ENCODE measurements at regions not wholly inside any gene's neighbourhood (a gene's known extent, or its start where the extent isn't known, plus 50 kb on each side); places are given as distances from the start of the nearest gene placed in this dataset.

DNA sequence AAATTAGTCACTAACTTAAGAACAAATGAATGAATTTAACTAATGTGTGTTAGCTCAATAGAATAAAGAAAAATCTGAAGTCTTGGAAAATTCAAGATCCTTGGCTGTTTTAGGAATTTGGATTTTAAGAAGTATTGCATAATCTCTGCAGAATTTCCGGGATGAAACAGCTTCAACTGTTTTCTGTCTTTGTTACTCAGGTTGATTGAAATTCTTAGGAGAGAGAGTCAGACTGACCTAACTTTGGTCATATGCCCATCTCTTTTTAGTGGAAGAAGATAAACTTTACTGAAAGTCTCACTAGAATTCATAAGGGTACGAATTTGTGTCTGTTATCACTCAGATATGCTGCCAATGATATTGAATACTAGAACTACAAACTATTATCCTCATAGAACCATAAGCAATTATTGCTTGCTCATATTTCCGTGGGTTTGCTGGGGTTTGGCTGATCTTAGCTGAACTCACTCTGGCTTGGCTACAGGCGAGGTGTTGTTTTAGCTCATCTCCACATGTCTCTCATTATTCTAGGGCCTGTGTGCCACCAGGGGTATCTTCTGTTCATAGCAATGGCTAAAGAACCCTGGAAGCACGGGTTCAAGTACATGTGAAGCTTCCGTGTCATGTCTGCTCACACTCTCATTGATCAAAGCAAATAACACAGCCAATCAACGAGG, 257.4 kb upstream of the NOVA1 start:
- no peak for DNase-seq (ENCODE audit: low read depth)

DNA sequence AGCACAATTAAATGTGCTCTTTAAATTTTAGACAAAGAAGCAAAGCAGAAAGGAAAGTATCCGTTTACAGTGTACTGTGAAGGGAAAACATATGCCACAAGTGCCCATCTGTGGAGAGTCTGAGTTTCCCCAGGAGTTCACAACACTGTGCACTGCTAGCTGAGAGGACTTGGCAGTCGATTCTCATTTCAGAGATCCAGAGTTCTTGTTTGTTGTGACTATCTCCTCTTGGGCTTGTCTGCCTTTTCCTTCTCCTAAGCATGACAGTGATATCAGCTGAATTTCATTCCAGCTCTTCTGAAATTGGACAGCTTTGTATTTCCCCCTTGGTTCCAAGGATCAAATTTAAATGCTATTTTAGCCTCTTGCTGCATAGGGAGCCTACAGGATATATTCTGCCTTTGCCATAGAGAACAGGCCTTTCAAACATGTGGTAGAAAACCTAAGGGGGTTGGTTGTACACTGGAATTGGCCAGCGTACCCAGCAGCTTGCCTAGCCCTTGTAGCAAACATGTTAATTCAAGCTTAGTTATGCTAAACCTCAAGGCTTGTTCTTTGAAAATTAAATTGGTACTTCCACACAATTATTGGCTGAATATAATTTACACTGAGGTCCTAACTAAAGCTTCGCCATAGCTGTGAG, 259.2 kb upstream of the NOVA1 start:
- DNase-seq (ENCODE audit: low read depth), result no peak

DNA sequence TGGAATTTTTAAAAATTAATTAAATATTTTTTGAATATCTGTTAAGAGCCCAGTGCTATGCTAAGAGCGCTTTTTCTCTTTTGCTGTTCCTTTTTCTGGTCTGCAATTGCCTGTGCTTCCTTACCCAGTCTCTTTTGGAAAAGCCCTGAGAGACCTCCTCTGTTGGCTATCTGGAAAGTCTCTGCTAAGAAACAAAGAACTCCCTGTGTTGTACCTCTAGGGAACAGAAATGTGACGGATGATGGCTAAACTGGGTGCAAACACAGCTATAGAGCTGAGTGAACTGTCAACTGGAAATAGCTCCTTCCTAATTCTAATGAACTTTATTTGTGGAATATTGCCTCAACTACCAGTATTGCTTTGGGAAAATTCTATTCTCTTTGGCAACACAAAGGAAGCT, 261.6 kb upstream of the NOVA1 start:
- no peak for DNase-seq (ENCODE audit: low read depth)

DNA sequence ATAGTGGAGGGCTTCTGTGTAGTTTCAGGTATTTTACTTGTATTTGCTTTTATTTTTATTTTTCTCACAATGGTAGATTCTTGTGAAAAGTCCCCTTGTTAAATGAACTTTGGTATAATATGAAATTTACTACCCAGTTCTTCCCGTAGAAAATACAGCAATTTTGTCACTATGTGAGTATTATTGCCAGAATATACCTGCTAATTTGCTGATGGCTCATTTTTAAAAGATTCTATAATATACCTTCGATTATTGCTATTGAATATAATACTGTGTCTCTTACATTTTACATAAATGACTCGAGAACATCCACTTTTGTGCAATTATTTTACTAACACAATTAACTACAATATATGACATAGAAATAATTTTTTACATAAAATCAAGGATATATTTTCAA, 262.3 kb upstream of the NOVA1 start:
- no peak for DNase-seq (ENCODE audit: low read depth)

DNA sequence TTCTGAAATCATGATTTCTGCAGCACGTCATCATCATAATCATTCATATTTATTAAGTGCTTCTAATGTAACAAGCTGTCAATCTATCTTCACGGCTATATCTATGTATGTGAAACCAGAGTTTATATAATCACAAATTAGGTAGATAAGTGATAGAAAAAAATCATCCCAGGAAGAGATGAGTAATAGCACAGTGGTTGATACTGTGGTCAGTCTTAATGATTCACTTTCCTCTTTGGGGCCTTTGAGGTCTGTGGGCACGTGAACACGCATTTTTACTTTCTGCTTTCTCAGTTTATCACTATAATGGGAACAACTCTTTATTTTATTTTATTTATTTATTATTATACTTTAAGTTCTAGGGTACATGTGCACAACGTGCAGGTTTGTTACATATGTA, 265.9 kb upstream of the NOVA1 start:
- peak; percentile 46 for DNase-seq (ENCODE audit: low read depth)

DNA sequence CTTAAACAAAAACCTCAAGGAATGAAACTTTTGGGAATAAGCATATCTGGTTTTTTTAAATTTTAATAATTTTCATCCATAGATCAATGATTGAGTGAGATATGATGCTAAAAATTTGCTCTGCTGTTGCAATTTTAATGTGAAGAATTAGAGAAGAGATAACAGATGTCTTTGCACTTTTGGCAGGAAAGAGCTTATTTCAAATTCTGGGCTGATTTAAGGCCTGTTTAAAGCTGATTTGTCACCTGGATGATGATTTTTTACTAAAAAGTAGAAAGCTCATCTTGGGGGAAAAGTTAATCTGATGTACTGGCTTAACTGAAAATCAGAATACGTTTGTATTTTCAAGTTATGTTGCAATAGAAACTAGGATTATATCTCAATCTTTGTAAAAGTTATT, 268.9 kb upstream of the NOVA1 start:
- DNase-seq (ENCODE audit: low read depth), result no peak

DNA sequence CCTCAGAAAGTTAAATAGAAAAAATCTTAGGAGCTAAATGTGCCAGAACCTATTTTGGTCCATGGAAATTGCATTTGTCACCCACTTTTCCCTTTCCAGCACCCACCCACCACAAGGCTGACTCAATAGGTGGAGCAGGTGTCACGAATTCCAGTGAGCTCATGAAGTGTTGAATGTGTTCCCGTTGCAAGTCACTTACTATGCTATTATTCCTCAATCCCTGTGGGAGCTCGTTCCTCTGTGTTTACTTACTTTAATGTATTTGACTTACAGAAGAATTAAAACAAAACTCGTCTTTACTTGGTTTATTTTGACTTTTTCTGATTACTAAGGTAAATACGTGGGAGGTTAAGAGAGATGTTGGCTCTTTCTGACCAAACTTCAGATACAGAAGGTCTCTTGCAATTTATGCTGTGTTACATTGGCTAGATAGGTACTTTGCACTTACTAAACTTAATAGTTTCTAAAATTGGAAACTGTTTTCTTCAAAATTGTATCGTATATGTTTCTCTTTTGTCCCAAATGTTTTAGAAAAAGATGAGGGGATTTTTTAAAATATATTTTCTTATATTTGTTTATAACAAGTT, 269.4 kb upstream of the NOVA1 start:
- no peak for DNase-seq (ENCODE audit: low read depth)

DNA sequence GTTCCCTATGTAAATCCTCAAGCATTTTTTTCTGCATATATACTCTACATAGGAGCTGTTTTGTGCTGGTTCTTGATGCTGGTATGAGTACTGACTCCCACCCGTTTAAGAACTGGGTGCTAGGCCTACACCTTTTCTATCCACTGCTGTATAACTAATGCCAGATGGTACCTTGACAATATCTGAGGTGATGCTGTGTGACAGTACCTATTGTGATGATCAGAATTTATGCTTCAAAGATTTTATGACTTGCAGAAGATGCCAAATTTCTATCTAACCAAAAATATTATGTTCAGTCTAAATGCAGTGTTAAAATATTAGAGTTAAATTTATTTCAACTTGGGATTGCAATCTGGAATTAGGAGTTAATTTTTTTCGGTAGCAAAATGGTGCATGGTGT, 272.3 kb upstream of the NOVA1 start:
- DNase-seq (ENCODE audit: low read depth), result no peak

DNA sequence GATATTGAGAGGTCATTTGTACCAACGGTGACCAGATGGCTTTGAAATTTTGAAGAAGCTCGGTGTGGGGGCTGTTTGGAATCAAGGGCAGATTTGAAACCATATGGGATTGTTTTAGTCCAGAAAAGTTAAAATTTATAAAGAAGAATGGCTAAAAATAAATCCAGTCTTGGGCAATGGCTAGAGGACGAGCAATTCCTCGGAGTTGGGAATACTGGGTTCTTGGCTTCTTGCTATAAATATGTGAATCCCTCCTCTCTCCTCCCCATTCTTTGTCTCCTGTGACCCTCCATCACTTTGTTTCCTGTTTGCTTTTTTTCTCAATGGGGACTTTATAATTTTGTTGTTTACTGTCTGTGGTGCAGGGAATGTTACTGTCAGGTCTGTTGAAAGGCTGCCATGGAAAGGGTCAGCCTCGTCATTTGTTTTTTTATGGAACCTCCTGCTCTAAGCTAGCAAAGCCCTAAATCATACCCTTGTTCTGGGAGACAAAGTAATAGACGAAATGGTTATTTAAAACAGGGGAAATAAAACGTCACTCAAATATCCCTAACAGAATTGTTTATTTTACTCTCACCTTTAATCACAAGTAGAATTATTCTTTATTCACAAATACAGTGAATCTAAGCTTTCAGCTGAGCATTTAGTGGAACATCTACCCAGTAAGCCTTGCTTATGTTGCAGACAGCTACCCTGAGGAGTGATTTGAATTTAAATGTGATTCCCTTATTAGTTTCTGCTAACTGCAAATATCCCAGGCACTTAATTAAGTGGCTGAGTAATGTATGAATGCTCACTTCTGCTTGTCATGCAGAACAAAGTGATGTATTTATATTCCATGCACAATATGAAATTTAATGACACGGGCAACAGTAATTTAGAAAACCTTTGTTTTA, 273.1 kb upstream of the NOVA1 start:
- DNase-seq (ENCODE audit: low read depth), result no peak

DNA sequence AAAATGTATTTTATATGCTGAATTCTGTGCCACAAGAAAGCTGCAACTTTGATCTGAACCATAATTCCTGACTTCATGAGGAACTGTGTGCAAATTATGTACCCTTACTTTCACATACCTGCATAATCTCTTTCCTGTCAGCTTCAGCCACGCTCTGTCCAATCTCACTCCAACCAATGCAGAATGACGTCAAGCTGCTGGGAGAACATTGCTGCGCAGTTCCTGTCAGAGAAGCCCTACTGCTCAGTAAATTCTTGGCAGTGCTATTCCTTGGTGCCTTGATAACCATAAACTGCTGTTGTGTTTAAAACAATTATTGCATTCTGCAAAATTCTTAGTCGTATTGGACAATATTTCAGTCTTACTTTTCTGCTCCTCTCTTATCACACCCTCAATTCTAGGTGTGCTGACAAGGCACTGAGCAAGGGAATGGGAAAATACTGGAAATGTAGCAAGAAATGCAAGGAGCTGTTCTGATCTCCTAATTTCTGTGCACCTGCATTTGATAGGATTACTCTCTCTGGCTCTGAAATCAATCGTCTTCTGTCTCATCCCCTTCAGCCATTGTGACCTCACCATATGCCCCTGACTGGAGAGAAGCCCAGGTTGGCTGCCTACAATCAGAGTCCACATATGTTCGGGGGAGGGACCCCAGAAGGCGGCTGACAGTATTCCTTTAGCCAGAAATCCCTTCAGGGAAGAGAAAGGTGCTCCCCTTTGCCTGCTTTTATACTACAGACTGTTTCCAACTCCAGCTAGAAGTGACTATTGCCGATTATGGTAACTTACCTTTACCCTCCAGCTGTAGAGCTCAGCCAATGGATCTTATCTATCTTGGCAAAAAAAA, 274.9 kb upstream of the NOVA1 start:
- DNase-seq (ENCODE audit: low read depth), result no peak

DNA sequence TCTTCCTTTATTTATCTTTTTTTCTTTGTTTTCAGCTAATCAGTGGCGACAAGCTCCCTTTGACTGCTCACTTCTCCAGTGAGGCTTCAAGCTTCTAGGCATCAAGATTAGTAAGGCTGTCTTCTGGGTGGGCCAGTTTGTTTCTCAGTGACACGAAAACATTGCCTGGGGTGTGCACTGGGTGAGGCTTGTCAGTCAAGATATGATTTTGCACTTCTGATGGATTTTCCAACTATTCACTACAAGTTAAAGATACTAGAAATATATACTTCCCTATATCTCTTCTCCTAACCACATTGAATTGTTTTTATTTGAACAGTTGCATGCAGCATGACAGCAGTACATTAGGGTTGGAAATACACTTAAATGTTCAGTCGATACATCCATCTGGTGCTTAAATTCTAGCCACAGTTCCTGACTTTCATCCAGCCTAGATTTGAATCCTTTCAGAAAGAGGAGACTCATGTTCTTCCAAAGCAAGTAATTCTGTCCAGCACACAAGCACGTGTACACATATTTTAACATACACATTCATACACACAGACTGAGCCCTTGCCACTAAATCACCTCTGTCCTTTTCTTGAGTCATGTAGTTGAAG, 275.6 kb upstream of the NOVA1 start:
- DNase-seq (ENCODE audit: low read depth), result no peak

DNA sequence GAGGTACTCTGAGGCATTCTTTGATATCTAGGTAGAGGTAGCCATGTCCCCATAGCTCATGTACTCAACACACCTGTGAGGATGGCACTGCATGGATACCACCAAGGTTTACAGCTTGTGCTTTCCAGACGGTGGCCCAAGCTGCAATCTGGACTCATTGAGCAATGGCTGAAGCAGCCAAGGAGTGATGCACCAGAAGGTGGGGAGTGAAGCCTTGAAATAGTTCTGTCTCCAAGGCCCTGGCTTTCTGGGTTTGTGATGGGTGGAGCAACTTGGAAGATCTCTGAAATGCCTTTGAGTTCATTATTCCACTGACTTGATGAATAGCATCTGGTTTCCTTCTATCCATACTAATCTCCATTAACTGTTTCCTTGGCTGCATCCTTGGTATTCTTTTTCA, 290.0 kb upstream of the NOVA1 start:
- DNase-seq (ENCODE audit: low read depth), result no peak

DNA sequence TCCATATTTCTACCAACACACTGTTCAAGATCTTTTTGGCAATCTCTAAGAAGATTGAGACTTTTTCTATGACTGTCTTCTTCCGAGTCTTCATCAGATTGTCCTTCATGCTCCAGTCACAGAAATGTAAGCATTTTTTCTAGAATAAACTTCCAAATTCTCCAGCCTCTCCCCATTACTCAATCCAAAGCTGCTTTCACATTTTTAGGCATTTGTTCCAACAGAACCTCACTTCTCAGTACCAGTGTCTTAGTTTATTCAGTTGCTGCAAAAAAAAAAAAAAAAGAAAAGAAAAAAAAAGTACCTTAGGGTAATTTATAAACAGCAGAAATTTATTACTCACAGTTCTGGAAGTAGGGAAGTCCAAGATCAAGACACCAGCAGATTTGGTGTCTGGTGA, 290.8 kb upstream of the NOVA1 start:
- no peak for DNase-seq (ENCODE audit: low read depth)

DNA sequence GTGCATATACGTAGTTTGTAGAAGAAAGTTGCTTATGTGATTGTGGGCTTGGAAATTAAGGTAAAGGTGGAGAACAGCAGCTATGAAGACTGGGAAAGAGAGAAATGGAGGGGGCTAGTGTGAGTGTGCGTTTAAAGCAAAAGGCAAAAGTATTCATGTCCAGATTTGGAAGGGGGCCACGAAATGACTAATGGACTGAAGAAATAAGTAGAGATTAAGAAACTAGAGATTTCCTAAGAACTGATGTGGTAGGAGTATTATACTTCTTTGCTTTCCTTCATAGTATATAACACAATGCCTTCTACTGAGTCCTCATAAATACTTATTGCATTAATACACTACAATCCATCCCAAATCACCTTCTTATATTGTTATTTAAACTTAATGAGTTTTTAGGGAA, 298.6 kb upstream of the NOVA1 start:
- no peak for DNase-seq (ENCODE audit: low read depth)

DNA sequence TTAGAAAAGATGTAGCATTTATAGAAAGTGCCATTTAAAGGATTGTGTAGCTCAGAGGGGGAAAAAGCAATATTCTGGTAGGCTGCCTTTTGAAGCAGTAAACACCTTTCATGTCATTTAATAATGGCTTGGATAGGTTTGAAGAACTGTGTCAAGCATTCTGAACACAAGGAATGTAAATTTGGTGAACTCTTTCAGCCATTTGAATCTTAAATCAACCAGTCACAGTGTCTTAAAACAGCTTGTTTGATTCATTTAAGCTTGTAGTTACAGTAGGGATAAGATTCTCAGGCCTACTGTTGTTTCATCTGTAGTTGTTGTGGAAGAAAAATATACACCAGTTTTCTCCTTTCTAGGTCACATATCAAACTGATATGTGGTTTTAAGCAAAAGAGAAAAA, 299.4 kb upstream of the NOVA1 start:
- DNase-seq (ENCODE audit: low read depth), result no peak

DNA sequence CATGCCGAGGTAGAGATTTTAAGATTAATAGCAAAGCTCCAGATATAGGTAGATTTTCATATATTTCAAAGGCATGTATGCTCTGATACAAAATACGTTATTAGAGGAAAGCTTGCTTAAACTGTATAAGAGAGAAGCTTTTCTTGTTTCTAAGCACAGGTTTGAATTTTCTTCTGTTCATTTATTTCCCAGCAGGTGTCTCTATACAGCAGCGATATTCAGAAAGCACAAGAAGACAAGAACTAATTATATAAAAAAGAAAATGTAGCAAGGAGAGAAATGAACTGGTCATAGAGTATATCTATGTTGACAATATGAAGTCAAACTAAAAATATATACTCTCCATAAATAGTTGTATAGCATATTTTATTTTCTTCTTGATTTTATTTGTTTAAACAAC, 307.4 kb upstream of the NOVA1 start:
- no peak for DNase-seq (ENCODE audit: low read depth)

DNA sequence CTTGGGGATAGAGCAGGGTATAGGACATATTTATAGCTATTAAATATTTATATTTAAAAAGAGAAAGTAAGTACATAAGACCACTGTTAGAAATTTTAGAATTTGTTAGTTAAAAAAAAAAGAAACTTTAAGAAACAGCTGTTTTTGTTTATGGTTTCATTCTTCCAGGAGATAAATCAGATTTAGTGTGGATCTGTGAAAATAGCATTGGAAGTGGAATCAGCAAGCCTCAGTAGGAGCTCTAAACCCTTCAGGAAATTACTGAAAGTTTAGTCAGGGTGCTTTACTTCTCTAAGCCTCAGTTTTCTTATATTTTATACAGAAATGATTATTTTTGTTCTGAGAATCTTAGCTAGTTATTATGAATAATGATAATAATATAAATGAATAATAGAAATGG, 316.0 kb upstream of the NOVA1 start:
- no peak for DNase-seq (ENCODE audit: low read depth)

DNA sequence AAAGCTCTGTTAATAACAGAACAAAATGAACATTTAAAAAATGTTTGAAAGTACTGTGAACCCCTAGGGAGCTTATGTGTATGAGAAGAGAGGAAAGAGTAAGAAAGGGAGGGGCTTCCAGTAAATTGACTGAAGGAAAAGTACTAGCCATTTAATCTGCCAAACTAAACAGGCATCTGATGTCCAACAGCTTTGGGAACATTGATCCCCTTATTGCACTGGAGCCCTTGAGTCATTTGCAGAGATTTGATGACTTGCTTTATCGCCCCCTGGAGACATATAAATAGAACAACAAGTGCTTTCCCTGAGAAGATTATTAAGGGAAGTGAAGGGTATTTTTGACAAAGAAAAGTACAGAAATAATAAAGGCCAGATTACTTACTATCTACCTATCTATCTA, 319.3 kb upstream of the NOVA1 start:
- peak; percentile 1 for DNase-seq (ENCODE audit: low read depth)

DNA sequence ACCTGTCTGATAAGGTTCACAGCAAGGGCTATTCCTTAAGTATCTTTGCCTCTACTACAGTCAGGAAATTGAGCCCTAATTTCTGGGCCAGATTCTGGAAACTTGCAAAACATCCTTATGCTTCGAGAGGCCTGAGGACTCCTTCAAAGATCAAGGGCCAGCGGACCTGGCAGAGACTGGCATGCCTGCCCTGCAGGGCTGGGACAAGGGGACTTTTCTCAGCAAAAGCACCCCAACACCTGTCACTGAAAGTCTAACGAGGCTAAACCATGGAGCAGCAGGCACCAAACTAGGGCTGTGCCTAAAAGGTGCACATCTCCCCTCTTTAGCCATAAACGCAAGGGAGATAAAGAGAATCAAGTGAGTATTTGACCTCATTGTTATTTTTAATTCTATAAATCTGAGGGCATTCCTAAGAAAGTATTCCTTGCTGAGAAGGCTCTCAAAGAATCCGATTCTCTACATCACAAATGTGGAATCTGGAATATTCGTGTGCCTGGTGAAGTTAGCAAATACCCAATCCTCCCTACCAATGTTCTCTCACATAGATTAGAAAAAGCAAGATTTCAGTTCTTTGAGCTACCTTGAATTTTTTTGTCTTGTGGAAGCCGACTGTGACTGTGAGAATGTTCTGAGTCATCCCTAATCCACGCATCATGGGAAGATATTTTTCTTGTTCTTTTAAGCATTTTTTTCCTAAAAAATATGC, 328.2 kb upstream of the NOVA1 start:
- no peak for DNase-seq (ENCODE audit: low read depth)

DNA sequence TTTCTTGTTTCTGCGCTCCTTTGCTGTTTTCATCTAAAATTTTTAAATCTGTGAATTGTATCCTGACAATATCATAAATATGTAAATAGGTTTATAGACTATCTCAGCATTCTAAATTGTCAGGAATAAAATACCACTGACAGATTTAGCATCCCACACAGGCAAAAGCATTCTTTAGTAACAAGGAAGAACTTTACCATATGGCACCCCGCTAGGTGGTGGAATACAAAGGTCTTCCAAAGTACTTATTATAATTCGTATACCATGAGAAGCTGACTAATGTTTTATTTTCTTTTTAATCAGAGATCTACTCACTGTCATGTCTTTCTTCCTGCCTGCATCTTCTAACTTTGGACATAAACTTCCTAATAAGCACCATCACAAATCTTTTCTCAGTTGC, 328.8 kb upstream of the NOVA1 start:
- DNase-seq (ENCODE audit: low read depth), result no peak

DNA sequence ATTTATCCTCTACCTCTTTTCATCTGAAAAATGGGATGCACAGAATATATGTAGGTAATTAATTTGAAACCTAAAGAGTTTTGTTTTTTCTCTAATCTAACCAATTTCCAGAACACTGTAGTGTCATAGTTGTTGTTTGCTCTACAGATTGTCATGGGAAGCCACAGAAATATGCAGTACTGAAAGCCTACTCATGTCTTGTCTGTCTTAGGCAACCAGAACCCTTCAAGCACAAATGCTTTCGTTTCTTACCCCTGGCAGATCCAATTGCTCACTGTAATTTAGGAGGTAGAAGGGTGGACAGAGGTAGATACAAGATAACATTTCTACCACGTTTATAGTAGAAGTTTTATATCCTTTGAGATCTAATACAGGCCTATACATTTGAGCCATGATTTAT, 330.2 kb upstream of the NOVA1 start:
- DNase-seq (ENCODE audit: low read depth), result no peak
